Gastrocnemius medialis (tissue), 4 donors: ENCODE measurements at regions not wholly inside any gene's neighbourhood (a gene's known extent, or its start where the extent isn't known, plus 50 kb on each side); places are given as distances from the start of the nearest gene placed in this dataset.

Experiments
- ATAC-seq, 2 donors: fragments of 150-250 bp; one replicate each; pipeline ENCODE4 v1.9.1; 2016
- DNase-seq, 2 donors: peaks; one replicate each; pipeline ENCODE4 v3.0.0-alpha.2; 2019
- H3K27ac ChIP-seq, 4 donors: fragments of 200-600 bp; sonication (generic); 1 replicate in 1 of 4; 2 replicates in 3 of 4; pipeline ENCODE4 v1.5.1; 2016 to 2018; ENCODE audit warnings: mild to moderate bottlenecking in 2 of 4, moderate library complexity in 1 of 4
- H3K27me3 ChIP-seq, 3 donors: fragments of 200-600 bp; sonication (generic) in 2 of 3; 1 replicate in 1 of 3; 2 replicates in 2 of 3; pipeline versions ENCODE4 v1.5.1 to v1.6.0; 2016 to 2019; ENCODE audit warnings: mild to moderate bottlenecking in 1 of 3, moderate library complexity in 1 of 3
- H3K36me3 ChIP-seq, 2 donors: fragments of 200-600 bp; sonication (generic) in 1 of 2; one replicate each; pipeline ENCODE4 v1.5.1; 2017 to 2018
- H3K4me1 ChIP-seq, 2 donors: fragments of 200-600 bp; sonication (generic) in 1 of 2; one replicate each; pipeline ENCODE4 v1.5.1; 2016 to 2017; ENCODE audit warnings: mild to moderate bottlenecking in 2 of 2
- H3K4me3 ChIP-seq, 4 donors: fragments of 200-600 bp; sonication (generic) in 3 of 4; 1 replicate in 1 of 4; 2 replicates in 3 of 4; pipeline ENCODE4 v1.5.1; 2016 to 2019; ENCODE audit warnings: mild to moderate bottlenecking in 2 of 4
- H3K9me3 ChIP-seq, 3 donors: fragments of 200-600 bp; sonication (generic) in 2 of 3; 1 replicate in 1 of 3; 2 replicates in 2 of 3; pipeline ENCODE4 v1.5.1; 2016 to 2019
- CTCF ChIP-seq, 5 experiments: fragments of 450-650 bp in 3 of 5; fragments of 200-600 bp in 2 of 5; sonication (generic) in 2 of 5; IDR thresholded peaks in 4 of 5; conservative IDR thresholded peaks in 1 of 5; 1 replicate in 4 of 5; 2 replicates in 1 of 5; pipeline ENCODE4 v1.5.1; 2016 to 2019; ENCODE audit warnings: antibody characterized with exemption in 5 of 5, mild to moderate bottlenecking in 3 of 5, moderate library complexity in 3 of 5
- POLR2A ChIP-seq, 2 donors: fragments of 450-650 bp; IDR thresholded peaks; one replicate each; pipeline ENCODE4 v1.6.1; 2017; ENCODE audit warnings: antibody characterized with exemption in 2 of 2, mild to moderate bottlenecking in 2 of 2, moderate library complexity in 2 of 2
- in situ Hi-C, 4 donors: fragments of 200-750 bp; cut with MboI; loops; one replicate each; pipeline versions ENCODE4 v1.15.0 to v1.8.0; 2017; ENCODE audit warnings: low sequenced_read_pairs in 4 of 4
- intact Hi-C: fragments of 100-400 bp; cut with DNase I; formaldehyde crosslinking; loops from one replicate; pipeline ENCODE4 v1.15.1; 2023; ENCODE audit warnings: low total_unique reads

GRCh38 chr10:29827512-29827911 is 192.7 kb upstream of the SVIL start:
- Histone ChIP-seq H3K4me1 (peaks cover 0 to 6% of the 10 kb centered on the region in 2 donors), H3K36me3 (no peaks in the 10 kb centered on the region), H3K4me3 (no peak overlapping the region), H3K27ac (no peak overlapping the region), H3K27me3 (no peaks in the 10 kb centered on the region), H3K9me3 (no peaks in the 10 kb centered on the region)
- in situ Hi-C loops = no loop called here
- intact Hi-C loops = no loop called here
- TF ChIP-seq CTCF (IDR thresholded peaks at IDR 0.05 in 4 of 5, conservative IDR thresholded peaks at IDR 0.05 in 1 of 5) (no peak), POLR2A (IDR thresholded peaks at IDR 0.05) (no peak)
- DNase-seq (no peak), ATAC-seq (no peak)

- ATAC-seq (no peak), DNase-seq (no peak)
- Histone ChIP-seq H3K4me1 (peaks cover 3 to 7% of the 10 kb centered on the region in 2 donors), H3K4me3 (no peak overlapping the region), H3K9me3 (no peaks in the 10 kb centered on the region), H3K27me3 (no peaks in the 10 kb centered on the region), H3K36me3 (no peaks in the 10 kb centered on the region), H3K27ac (no peak overlapping the region)
- no peak for TF ChIP-seq POLR2A (IDR thresholded peaks at IDR 0.05)
- TF ChIP-seq CTCF (IDR thresholded peaks at IDR 0.05 in 4 of 5, conservative IDR thresholded peaks at IDR 0.05 in 1 of 5) = no peak
- intact Hi-C loops (no loop called here), in situ Hi-C loops (no loop called here)
These were observed 192.2 kb upstream of the SVIL start for GRCh38 chr10:29826801-29827450.

- intact Hi-C loops = no loop called here
- in situ Hi-C loops = no loop called here
- Histone ChIP-seq H3K27me3 (no peaks in the 10 kb centered on the region), H3K9me3 (no peaks in the 10 kb centered on the region), H3K27ac (no peak overlapping the region), H3K4me3 (no peak overlapping the region), H3K4me1 (peaks cover 10 to 14% of the 10 kb centered on the region in 2 donors), H3K36me3 (no peaks in the 10 kb centered on the region)
- ATAC-seq = no peak
- DNase-seq = no peak
- no peak for TF ChIP-seq POLR2A (IDR thresholded peaks at IDR 0.05)
- TF ChIP-seq CTCF (IDR thresholded peaks at IDR 0.05 in 4 of 5, conservative IDR thresholded peaks at IDR 0.05 in 1 of 5) = no peak
These were observed 191.4 kb upstream of the SVIL start for GRCh38 chr10:29826221-29826620.

- intact Hi-C loops (no loop called here), in situ Hi-C loops (no loop called here)
- DNase-seq (no peak), ATAC-seq (no peak)
- Histone ChIP-seq H3K36me3 (no peaks in the 10 kb centered on the region), H3K27me3 (no peaks in the 10 kb centered on the region), H3K9me3 (no peaks in the 10 kb centered on the region), H3K27ac (peak overlapping the region in 1 of 4 donors; percentile 21), H3K4me1 (peaks cover 20 to 23% of the 10 kb centered on the region in 2 donors), H3K4me3 (no peak overlapping the region)
- no peak for TF ChIP-seq CTCF (IDR thresholded peaks at IDR 0.05 in 4 of 5, conservative IDR thresholded peaks at IDR 0.05 in 1 of 5)
- no peak for TF ChIP-seq POLR2A (IDR thresholded peaks at IDR 0.05)
These were observed 188.8 kb upstream of the SVIL start for GRCh38 chr10:29823553-29824080.
